Spleen (tissue), 7 donors: ENCODE measurements at regions not wholly inside any gene's neighbourhood (a gene's known extent, or its start where the extent isn't known, plus 50 kb on each side); places are given as distances from the start of the nearest gene placed in this dataset.

Experiments
- CTCF ChIP-seq, 11 experiments: fragments of 200-600 bp in 7 of 11; fragments of 450-650 bp in 4 of 11; sonication (generic) in 4 of 11; IDR thresholded peaks in 8 of 11; conservative IDR thresholded peaks in 3 of 11; 1 replicate in 7 of 11; 2 replicates in 4 of 11; pipeline versions ENCODE4 v1.4.0 to v1.8.0; 2016 to 2021; ENCODE audit warnings: antibody characterized with exemption in 11 of 11, inconsistent platforms in 4 of 11, mild to moderate bottlenecking in 1 of 11
- POLR2AphosphoS5 ChIP-seq, 3 donors: sonication (generic); formaldehyde crosslinking; IDR thresholded peaks; one replicate each; pipeline ENCODE4 v1.5.1; 2017; ENCODE audit warnings: antibody characterized with exemption in 3 of 3
- donor health status: DM: no; HTN: no; CAD: no; lungs with moderate emphysema.
- donor health status: DM: no; HTN: no; CAD: no.
- donor health status: DM: no; HTN: no; CAD: no.

DNA sequence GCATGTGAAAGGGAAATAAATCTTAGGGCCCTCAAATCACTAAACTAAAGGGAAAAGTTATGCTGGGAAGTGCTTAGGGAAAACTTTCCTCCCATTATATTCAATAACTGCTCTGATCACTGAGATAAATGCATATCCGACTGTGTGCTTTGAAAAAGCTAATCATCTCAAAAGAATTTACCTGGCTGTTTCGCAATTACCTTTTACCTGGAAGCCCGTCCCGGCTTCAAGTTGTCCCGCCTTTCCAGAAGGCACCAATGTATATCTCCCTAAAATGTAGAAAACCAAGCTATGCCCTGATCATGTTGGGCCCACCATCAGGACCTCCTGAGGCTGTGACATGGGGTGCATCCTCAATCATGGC lies 394.6 kb upstream of the HSFY2 start:
- TF ChIP-seq POLR2AphosphoS5 (IDR thresholded peaks at IDR 0.05) (no peak), CTCF (IDR thresholded peaks at IDR 0.05 in 8 of 11, conservative IDR thresholded peaks at IDR 0.05 in 3 of 11) (no peak)
